Cardiac fibroblast (primary cell): ENCODE measurements at regions not wholly inside any gene's neighbourhood (a gene's known extent, or its start where the extent isn't known, plus 50 kb on each side); places are given as distances from the start of the nearest gene placed in this dataset.

Source experiments
- DNase-seq, 2 donors: peaks; one replicate each; pipeline versions ENCODE4 v3.0.0 to v3.0.0-alpha.2; 2010; ENCODE audit warnings: low read depth in 2 of 2
- H3K4me3 ChIP-seq, 2 donors: replicated peaks in 1 of 2; 1 replicate in 1 of 2; 2 replicates in 1 of 2; pipeline ENCODE4 v1.5.1; 2011; ENCODE audit warnings: low read depth in 2 of 2, low read length in 2 of 2, mild to moderate bottlenecking in 2 of 2, moderate library complexity in 1 of 2
- CTCF ChIP-seq: IDR thresholded peaks from one replicate; pipeline ENCODE4 v1.5.1; 2011; ENCODE audit warnings: low read depth, mild to moderate bottlenecking, low read length, inconsistent platforms

- no peak for DNase-seq
- TF ChIP-seq CTCF, result no peak
- H3K4me3 ChIP-seq, result no peak overlapping the region
Observed at GRCh38 chr11:116234989-116235568, 537.7 kb downstream of the BUD13 start.

GRCh38 chr11:116233561-116233960 lies 539.2 kb downstream of the BUD13 start:
- DNase-seq, result no peak
- H3K4me3 ChIP-seq, result no peak overlapping the region
- TF ChIP-seq CTCF, result no peak

GRCh38 chr11:116232364-116232828 lies 540.4 kb downstream of the BUD13 start:
- DNase-seq, result no peak
- TF ChIP-seq CTCF, result no peak
- no peak overlapping the region for H3K4me3 ChIP-seq

GRCh38 chr11:116231543-116231942 lies 541.2 kb downstream of the BUD13 start:
- DNase-seq, result no peak
- TF ChIP-seq CTCF, result no peak
- no peak overlapping the region for H3K4me3 ChIP-seq

- no peak for TF ChIP-seq CTCF
- DNase-seq, result no peak
- H3K4me3 ChIP-seq, result no peak overlapping the region
Observed at GRCh38 chr11:116230438-116230837, 542.3 kb downstream of the BUD13 start.

GRCh38 chr11:116229236-116229970 lies 543.4 kb downstream of the BUD13 start:
- no peak overlapping the region for H3K4me3 ChIP-seq
- TF ChIP-seq CTCF, result no peak
- DNase-seq, result no peak
